ENCODE measurements at regions not wholly inside any gene's neighbourhood (a gene's known extent, or its start where the extent isn't known, plus 50 kb on each side); places are given as distances from the start of the nearest gene placed in this dataset.

- TF ChIP-seq POLR2A (IDR thresholded peaks at IDR 0.05; ENCODE audit: low read depth, low read length) (no peak), POLR2AphosphoS5 (IDR thresholded peaks at IDR 0.05; ENCODE audit: low read depth, low read length) (no peak), TAF1 (IDR thresholded peaks at IDR 0.05; ENCODE audit: borderline replicate concordance, low read depth, low read length) (no peak)
- FAIRE-seq (no peak), DNase-seq (ENCODE audit: insufficient read length) (no peak)
Measured at GRCh38 chr1:208888376-208888775, 644.2 kb upstream of the PLXNA2 start.

GRCh38 chr1:208892147-208892546 lies 648.0 kb upstream of the PLXNA2 start:
- DNase-seq (ENCODE audit: insufficient read length) (no peak), FAIRE-seq (no peak)
- TF ChIP-seq POLR2AphosphoS5 (IDR thresholded peaks at IDR 0.05; ENCODE audit: low read depth, low read length) (no peak), TAF1 (IDR thresholded peaks at IDR 0.05; ENCODE audit: borderline replicate concordance, low read depth, low read length) (no peak), POLR2A (IDR thresholded peaks at IDR 0.05; ENCODE audit: low read depth, low read length) (no peak)

GRCh38 chr1:208893251-208893650 lies 649.1 kb upstream of the PLXNA2 start:
- no peak for TF ChIP-seq POLR2A (IDR thresholded peaks at IDR 0.05; ENCODE audit: low read depth, low read length)
- no peak for TF ChIP-seq POLR2AphosphoS5 (IDR thresholded peaks at IDR 0.05; ENCODE audit: low read depth, low read length)
- TF ChIP-seq TAF1 (IDR thresholded peaks at IDR 0.05; ENCODE audit: borderline replicate concordance, low read depth, low read length) = no peak
- DNase-seq (ENCODE audit: insufficient read length) (no peak), FAIRE-seq (no peak)

- DNase-seq (ENCODE audit: insufficient read length) (no peak), FAIRE-seq (no peak)
- TF ChIP-seq POLR2AphosphoS5 (IDR thresholded peaks at IDR 0.05; ENCODE audit: low read depth, low read length) = no peak
- TF ChIP-seq POLR2A (IDR thresholded peaks at IDR 0.05; ENCODE audit: low read depth, low read length) = no peak
- no peak for TF ChIP-seq TAF1 (IDR thresholded peaks at IDR 0.05; ENCODE audit: borderline replicate concordance, low read depth, low read length)
Measured at GRCh38 chr1:208895181-208895580, 651.0 kb upstream of the PLXNA2 start.

- DNase-seq (ENCODE audit: insufficient read length) (no peak), FAIRE-seq (no peak)
- no peak for TF ChIP-seq POLR2A (IDR thresholded peaks at IDR 0.05; ENCODE audit: low read depth, low read length)
- TF ChIP-seq POLR2AphosphoS5 (IDR thresholded peaks at IDR 0.05; ENCODE audit: low read depth, low read length) = no peak
Measured at GRCh38 chr1:208895820-208896219, 651.6 kb upstream of the PLXNA2 start.

GRCh38 chr1:208896768-208897167 lies 652.6 kb upstream of the PLXNA2 start:
- no peak for FAIRE-seq
- TF ChIP-seq TAF1 (IDR thresholded peaks at IDR 0.05; ENCODE audit: borderline replicate concordance, low read depth, low read length) = no peak
- no peak for TF ChIP-seq POLR2AphosphoS5 (IDR thresholded peaks at IDR 0.05; ENCODE audit: low read depth, low read length)
- TF ChIP-seq POLR2A (IDR thresholded peaks at IDR 0.05; ENCODE audit: low read depth, low read length) = no peak
- no peak for DNase-seq (ENCODE audit: insufficient read length)

- TF ChIP-seq POLR2A (IDR thresholded peaks at IDR 0.05; ENCODE audit: low read depth, low read length) (no peak), TAF1 (IDR thresholded peaks at IDR 0.05; ENCODE audit: borderline replicate concordance, low read depth, low read length) (no peak), POLR2AphosphoS5 (IDR thresholded peaks at IDR 0.05; ENCODE audit: low read depth, low read length) (no peak)
- DNase-seq (ENCODE audit: insufficient read length) (no peak), FAIRE-seq (no peak)
Measured at GRCh38 chr1:208899438-208899837, 655.3 kb upstream of the PLXNA2 start.

- DNase-seq (ENCODE audit: insufficient read length) (no peak), FAIRE-seq (no peak)
- TF ChIP-seq TAF1 (IDR thresholded peaks at IDR 0.05; ENCODE audit: borderline replicate concordance, low read depth, low read length) = no peak
- no peak for TF ChIP-seq POLR2A (IDR thresholded peaks at IDR 0.05; ENCODE audit: low read depth, low read length)
- no peak for TF ChIP-seq POLR2AphosphoS5 (IDR thresholded peaks at IDR 0.05; ENCODE audit: low read depth, low read length)
Measured at GRCh38 chr1:208903251-208903905, 659.2 kb upstream of the PLXNA2 start.

GRCh38 chr1:208907790-208908189 lies 663.6 kb upstream of the PLXNA2 start:
- no peak for TF ChIP-seq POLR2AphosphoS5 (IDR thresholded peaks at IDR 0.05; ENCODE audit: low read depth, low read length)
- TF ChIP-seq TAF1 (IDR thresholded peaks at IDR 0.05; ENCODE audit: borderline replicate concordance, low read depth, low read length) = no peak
- TF ChIP-seq POLR2A (IDR thresholded peaks at IDR 0.05; ENCODE audit: low read depth, low read length) = no peak
- FAIRE-seq (no peak), DNase-seq (ENCODE audit: insufficient read length) (no peak)

GRCh38 chr1:208909011-208909984 lies 665.1 kb upstream of the PLXNA2 start:
- DNase-seq (ENCODE audit: insufficient read length) (no peak), FAIRE-seq (no peak)
- TF ChIP-seq TAF1 (IDR thresholded peaks at IDR 0.05; ENCODE audit: borderline replicate concordance, low read depth, low read length) = no peak
- no peak for TF ChIP-seq POLR2AphosphoS5 (IDR thresholded peaks at IDR 0.05; ENCODE audit: low read depth, low read length)
- TF ChIP-seq POLR2A (IDR thresholded peaks at IDR 0.05; ENCODE audit: low read depth, low read length) = no peak

GRCh38 chr1:208910161-208910560 lies 666.0 kb upstream of the PLXNA2 start:
- TF ChIP-seq TAF1 (IDR thresholded peaks at IDR 0.05; ENCODE audit: borderline replicate concordance, low read depth, low read length) (no peak), POLR2A (IDR thresholded peaks at IDR 0.05; ENCODE audit: low read depth, low read length) (no peak)
- DNase-seq (ENCODE audit: insufficient read length) (no peak), FAIRE-seq (no peak)

GRCh38 chr1:208917281-208917680 lies 666.2 kb upstream of the CAMK1G start:
- no peak for FAIRE-seq
- DNase-seq (ENCODE audit: insufficient read length) = no peak
- TF ChIP-seq TAF1 (IDR thresholded peaks at IDR 0.05; ENCODE audit: borderline replicate concordance, low read depth, low read length) (no peak), POLR2AphosphoS5 (IDR thresholded peaks at IDR 0.05; ENCODE audit: low read depth, low read length) (no peak), POLR2A (IDR thresholded peaks at IDR 0.05; ENCODE audit: low read depth, low read length) (no peak)

Data from GM12892 (cell line).